IMR-90 (cell line): ENCODE measurements at regions not wholly inside any gene's neighbourhood (a gene's known extent, or its start where the extent isn't known, plus 50 kb on each side); places are given as distances from the start of the nearest gene placed in this dataset.

Experiments used
- CEBPB ChIP-seq: IDR thresholded peaks from 2 replicates; pipeline ENCODE4 v1.6.1; 2012; ENCODE audit warnings: low read depth, low read length, improper control_type of control experiment
- CTCF ChIP-seq: conservative IDR thresholded peaks from 2 replicates; pipeline ENCODE4 v1.5.1; 2012; ENCODE audit warnings: mild to moderate bottlenecking, low read depth, low read length, improper control_type of control experiment
- RCOR1 ChIP-seq: IDR thresholded peaks from 2 replicates; pipeline ENCODE4 v1.6.1; 2012; ENCODE audit warnings: mild to moderate bottlenecking, low read length, improper control_type of control experiment; ENCODE audit not compliant: insufficient replicate concordance
- RFX5 ChIP-seq: IDR thresholded peaks from 2 replicates; pipeline ENCODE4 v1.8.0; 2012; ENCODE audit warnings: low read depth, mild to moderate bottlenecking, low read length, moderate library complexity
- TF ChIP-seq, protein P1 (sequence below): fragments of 150-350 bp; IDR thresholded peaks from 2 replicates; pipeline ENCODE4 v1.6.1; 2016; ENCODE audit warnings: low read depth, mild to moderate bottlenecking, low read length, moderate library complexity, borderline replicate concordance

GRCh38 chr6:106908386-106908840 lies 66.1 kb downstream of the CD24 start:
- TF ChIP-seq CTCF = no peak
- TF ChIP-seq, protein P1, sequence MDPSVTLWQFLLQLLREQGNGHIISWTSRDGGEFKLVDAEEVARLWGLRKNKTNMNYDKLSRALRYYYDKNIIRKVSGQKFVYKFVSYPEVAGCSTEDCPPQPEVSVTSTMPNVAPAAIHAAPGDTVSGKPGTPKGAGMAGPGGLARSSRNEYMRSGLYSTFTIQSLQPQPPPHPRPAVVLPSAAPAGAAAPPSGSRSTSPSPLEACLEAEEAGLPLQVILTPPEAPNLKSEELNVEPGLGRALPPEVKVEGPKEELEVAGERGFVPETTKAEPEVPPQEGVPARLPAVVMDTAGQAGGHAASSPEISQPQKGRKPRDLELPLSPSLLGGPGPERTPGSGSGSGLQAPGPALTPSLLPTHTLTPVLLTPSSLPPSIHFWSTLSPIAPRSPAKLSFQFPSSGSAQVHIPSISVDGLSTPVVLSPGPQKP = no peak
- TF ChIP-seq CEBPB = no peak
- TF ChIP-seq RFX5 = no peak
- no peak for TF ChIP-seq RCOR1
